NOMO-1 treated with DMSO at 0.1 percent for 48 hours (cell line): ENCODE measurements at regions not wholly inside any gene's neighbourhood (a gene's known extent, or its start where the extent isn't known, plus 50 kb on each side); places are given as distances from the start of the nearest gene placed in this dataset.
"Not testable (repeated sequence)": the region's sequence is repeated elsewhere in the genome, so short reads cannot be mapped to it uniquely, and the experiment has no call there.

Source experiments
- DNase-seq: peaks from one replicate; lab custom pipeline; 2025; ENCODE audit not compliant: unreplicated experiment; lab: John Stamatoyannopoulos, UW

DNA sequence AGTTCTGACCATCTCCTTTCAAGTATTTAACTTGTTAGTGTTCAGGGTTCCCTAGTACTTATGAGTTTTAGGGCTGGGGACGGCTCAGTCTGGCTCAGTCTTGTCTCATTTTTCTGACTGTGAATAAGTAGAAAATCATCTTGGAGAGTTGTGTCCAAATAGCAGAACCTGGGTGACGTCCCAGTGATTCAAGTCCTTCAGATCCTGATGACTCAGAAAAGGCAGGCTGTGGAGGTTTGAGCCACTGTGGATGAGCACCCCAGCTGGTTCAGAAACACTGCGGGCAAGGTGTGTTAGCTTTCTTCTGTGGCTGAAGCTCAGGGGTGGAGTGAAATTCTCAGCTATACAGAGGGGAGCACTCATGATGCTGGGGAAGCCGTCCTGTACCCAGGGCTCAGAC is 154.4 kb upstream of the NPY start:
- DNase-seq: no peak

DNA sequence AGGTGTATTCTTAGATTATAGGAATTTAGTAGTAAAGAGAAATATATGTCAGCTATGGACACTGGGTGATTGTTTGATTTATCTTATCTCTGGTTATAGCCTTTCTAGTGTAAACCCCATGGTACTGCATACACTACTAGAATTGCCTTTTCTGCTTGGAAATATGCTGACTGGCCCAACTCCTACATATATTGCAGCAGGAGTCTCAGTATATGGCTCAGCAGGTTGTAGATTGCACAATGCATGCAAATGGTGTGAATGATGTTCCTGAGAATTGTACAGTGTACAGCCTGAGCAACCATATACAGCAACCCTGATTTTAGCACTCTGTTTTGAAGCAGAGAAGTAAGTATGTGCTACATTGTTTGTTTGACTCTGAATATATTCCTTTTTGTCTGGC is 153.4 kb upstream of the NPY start:
- DNase-seq: no peak

DNA sequence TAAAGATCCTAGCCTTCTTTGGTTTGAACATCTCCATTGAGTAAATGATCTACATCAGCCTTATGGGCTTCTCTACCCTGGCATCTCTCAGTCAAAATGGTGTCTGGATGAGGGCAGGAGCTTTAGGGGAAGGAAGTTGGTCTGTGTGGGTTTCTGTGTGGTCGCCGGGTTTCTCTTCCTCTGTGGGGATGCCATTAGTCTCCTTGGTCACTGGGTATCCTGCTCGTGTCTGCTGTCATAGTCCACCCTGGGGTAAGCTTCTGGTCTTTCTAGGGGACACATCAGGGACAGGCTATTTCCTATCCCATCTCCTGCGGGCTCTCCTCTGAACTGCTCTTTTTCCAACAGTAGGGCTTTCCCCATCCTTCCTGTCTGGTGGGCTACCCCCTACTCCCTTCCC is 150.3 kb upstream of the NPY start:
- peak; percentile 43 for DNase-seq

DNA sequence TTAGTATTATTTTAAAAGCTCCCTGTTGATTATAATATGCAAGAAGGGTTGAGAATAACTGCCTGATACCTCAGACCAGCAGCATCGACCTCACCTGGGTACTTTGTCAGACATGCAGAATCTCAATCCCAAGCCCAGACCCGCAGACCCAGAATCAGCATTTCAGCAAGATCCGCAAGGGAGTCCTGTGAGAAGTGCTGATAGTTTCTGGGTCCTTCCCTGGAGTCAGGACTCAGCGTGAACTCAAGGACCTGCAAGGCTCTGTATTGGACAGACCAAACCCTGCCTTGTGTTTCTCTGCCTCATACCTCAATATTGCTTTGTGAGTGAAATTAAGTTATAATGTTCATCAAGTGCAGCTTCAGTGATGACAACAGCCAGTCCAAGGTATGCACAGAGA is 149.5 kb upstream of the NPY start:
- DNase-seq: no peak

DNA sequence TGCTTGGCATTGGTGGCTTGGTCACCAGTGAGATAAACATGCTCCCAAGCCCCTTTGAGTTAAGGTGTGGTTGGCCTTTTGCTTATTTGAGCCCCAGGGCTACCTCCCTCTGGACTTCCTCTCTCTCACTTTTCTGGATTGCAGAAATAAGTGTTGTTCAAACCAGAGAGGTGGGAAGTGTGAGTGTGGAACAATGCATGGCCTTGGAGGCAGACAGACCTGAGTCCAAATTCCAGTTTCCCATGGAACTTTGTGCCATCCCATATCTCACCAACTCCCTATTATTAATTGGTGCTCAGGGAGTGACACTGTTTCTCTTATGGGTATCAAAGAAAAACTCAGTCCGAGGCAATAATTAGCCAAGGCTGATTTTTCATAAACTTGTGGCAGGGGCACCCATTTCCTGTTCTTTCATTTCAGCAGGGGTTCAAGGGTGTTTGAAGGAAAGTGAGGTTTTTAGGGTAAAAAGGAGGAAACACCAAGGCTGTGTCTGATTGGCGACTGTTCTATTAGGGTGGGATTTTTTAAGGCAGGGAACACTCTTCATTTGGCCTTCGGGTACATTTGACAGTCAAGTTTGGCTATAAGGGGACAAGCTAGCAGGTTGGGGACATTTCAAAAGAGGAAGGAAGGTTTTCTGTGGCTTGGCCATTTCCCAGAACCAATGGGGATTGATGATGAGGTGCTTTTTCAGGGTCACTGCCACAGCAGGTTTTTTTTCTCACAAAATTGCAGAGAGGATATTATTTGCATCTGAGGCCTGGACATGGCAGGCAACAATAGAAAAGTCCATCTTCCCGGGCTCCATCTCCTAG is 148.8 kb upstream of the NPY start:
- DNase-seq: peak; percentile 11

DNA sequence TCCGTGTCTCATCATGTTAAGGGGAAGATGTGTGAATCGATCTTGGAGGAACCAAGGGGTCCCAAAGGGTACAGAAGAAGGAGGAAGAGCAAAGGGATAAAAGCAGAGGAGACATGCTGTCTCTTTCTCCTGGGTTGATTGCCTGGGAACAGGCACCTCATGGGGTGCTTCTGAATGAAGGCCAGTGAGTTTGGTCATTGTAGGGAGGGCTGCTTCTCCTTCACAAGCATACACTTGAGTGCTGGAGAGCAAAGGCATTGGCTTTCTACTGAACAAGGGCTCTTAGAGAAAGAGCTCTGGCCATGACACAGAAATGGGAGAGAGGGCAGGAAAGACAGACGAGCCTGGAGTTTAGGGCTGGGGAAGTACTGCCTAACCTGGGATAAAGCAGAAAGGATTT is 146.7 kb upstream of the NPY start:
- no peak for DNase-seq

DNA sequence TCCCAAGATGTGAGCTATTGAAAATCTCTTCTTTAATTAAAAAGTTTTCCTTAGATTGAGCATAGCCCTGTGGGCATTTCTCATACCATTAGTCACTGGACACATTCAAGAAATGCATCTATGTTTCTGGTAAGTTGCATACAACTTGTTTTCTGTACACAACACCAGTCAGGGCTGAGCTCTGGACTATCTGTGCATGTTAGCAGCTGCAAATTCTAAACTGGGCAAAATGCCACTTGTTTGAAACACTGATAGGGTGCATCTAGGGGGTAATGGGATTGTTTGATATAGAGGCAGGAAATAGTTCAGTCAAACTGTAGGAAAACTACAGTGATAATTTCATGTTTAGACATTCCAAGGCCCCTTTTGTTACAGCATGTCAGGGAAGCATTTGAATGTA is 145.6 kb upstream of the NPY start:
- no peak for DNase-seq

DNA sequence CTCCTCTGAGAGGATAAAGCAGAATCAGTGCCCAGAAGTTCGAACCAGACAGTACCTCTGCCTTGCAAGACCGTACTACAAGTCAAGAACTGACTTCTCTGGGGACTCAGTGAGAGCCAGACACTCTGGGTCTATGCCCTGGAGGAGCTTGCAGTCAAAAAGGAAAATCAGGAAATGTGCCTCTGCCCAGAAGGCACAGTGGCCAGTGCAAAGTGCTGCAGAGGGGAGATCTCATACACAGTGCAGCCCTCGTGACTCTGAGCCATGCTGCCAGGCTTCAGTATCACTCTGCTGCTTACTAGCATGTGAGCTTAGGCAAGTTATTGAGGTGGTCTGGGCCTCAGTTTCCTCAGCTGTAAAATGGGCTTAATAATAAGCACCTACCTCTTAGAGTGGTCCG is 144.0 kb upstream of the NPY start:
- no peak for DNase-seq

DNA sequence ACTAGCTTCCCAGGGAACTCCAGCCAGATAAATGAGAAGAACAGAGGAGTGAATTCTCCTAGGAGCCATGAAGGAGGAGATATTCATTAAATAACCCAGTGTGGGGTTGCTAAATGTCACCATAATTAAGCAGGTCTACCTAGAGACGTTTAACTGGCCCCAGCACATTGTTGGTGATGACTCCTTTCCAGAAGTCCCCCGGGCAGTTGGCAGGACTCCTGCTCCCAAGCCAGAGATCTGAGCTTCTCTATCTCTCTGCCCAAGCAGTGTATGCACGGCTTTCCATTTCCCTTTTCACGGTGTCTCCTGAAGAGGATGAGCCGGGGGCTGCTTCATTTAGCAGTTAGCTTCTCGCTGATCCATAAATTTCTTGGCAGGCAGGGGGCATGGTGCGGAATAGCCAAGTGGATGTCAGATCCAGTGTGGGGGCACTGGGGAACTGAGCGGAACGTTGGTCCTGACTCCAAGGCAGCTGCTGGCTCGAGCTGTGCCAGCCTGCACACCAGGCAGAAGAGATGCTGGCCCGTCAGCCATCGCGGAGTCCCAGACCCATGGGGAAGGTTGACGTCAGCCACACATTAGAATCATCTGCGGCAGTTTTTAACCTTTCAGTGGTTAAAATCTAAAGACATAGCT is 142.0 kb upstream of the NPY start:
- DNase-seq: no peak

DNA sequence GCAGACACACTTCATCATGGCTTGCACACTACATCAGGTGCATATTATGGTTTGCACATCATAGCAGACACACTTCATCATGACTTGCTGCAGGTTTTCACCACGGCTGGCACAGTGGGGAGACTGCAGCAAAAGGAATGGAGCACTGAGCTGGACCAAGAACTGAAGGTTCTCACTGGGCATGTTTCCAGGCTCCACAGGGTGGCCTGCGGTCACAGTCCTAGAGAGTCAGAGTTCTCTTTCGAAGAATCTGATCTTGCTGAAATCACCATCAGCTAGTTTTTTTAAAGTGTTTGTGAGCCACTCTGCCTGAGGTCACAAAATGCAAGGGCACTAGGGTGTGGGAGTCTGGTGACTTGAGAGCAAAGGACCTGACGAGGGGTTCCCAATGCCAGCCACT is 140.4 kb upstream of the NPY start:
- no peak for DNase-seq

DNA sequence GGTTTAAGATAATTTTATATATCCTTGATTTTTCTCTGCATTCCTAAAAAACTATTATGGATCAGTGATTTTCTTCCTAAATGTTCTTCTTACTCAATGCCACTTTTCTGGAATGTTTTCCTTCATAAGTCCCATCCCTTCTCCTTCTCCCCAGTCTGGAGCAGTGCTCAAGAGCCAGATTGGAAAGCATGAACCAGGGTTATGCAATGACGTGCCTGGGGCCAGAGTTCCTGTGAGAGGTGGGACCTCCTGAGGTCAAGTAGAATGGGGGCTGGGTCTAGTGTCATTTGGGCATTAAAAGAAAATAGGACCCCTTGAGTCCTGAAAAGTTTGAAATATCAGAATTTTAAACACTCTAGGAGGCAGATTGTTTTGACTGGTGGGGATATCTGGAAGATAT is 132.0 kb upstream of the NPY start:
- no peak for DNase-seq

DNA sequence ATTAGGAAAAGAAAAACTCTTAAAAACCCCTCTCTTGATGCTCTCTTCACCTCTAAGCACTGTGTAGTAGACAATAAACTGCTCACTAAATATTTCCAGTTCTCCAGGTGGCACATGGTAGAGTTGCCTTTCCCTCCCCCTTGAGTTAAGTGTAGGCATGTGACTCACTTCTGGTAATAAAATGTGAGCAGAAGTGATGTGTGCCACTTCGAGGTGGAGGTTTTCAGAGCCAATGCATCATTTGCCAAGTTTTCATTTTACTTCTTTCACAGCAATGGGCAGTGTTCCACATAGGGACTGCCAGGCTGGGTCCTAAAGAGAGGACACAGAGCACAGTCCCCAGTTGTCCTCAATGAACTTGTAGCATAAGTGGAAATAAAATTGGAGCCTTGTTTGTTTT is 131.6 kb upstream of the NPY start:
- no peak for DNase-seq

DNA sequence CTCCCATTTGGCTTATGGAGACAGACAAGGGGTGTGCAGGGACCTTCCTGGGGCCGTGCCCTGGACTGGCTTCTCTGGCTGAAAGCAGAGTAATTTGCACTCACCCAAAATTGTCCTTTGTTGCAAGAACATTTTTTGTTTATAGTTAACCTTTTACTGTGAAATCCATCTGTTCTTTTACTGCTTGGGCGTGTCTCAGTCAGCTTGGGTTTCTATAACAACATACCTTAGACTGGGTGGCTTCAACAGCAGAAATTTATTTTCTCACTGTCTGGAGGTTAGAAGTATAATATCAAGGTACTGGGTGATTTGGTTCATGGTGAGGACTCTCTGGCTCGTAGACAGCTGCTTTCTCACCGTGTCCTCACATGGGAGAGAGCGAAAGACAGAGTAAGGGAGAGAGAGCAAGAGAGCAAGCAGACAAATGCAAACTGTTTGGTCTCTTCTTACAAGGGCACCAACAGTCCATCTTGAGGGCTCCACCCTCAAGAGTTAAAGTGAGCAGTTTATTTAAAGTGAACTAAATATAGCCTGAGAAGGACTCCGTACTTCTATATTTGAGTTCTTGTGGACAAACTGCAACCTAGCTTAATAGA is 131.0 kb upstream of the NPY start:
- DNase-seq: no peak

DNA sequence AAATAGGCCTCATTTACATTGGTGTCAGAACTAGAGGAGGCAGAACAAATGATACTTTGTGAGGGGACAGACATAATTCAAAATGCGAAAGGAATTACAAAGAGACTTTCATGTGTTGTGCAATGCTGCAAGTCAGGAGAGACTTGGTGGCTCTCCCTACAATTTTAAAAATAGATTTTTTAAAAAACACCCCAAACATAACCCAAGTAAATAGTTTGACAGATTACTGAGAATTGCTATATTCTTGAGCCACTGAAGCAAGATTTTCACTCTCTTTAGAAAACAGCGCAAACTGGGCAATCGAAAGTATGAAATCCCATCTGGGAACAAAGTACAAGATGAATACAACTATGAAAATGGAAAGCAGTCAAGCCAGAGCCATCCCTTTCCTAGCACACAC is 126.3 kb upstream of the NPY start:
- no peak for DNase-seq

DNA sequence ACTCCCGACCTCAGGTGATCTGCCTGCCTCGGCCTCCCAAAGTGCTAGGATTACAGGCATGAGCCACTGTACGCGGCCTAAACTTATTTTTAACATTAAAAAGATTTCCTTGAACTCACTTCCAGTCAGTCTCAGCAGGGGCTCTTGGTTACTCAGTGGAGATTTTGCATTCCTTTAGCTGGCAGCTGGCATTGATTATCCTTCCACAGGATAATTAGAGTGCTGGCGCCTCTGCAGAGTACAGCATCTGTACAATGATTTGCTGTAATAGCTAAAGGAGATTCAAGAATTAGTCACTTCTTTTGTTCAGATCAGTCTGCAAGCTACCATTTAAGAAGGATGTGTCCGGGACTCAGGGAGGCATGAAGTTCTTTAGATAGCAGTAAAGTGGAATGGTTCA is 125.0 kb upstream of the NPY start:
- DNase-seq: no peak

DNA sequence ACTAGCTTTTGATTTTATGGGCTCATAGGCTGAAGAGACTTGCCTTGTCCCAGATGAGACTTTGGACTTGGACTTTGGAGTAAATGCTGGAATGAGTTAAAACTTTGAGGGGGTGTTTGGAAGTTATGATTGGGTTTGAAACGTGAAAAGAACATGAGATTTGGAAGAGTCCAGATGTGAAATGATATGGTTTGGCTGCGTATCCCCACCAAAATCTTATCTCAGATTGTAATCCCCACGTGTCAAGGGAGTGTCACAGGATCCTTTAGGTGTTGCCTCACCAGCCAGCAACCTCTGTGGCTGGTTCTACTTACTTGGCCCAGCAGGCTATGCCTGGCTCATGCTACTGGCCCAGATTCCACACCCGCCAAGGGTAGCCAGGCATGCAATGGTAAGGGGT is 119.6 kb upstream of the NPY start:
- no peak for DNase-seq

DNA sequence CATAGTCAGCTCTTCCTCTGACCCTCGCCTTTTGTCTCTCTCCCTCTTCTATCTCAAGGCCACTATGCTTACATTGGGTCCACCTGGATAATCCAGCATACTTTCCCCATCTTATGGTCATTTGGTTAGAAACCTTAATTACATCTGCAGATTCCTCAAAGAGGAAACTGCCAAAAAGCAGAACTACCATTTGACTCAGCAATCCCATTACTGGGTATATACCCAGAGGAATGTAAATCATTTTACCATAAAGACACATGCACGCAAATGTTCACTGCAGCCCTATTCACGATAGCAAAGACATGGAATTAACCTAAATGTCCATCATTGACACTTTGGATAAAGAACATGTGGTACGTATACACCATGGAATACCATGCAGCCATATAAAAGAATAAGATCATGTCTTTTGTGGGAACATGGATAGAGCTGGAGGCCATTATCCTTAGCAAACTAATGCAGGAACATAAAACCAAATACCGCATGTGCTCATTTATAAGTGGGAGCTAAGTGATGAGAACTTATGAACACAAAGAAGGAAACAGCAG is 114.8 kb upstream of the NPY start:
- peak; percentile 69 for DNase-seq

DNA sequence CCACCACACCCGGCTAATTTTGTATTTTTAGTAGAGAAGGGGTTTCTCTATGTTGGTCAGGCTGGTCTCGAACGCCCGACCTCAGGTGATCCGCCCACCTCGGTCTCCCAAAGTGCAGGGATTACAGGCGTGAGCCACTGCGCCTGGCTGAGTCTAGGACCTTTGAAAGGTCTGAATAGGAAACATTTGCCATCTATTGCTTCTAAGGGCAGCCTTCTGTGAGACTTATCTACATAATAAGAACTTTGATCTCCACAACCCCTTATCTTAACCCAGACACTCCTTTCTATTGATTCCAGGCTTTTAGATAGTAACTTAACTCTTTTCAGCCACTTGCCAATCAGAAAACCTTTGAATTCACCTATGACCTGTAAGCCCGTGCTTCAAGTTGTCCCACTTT is 112.0 kb upstream of the NPY start:
- DNase-seq: not testable (repeated sequence)

DNA sequence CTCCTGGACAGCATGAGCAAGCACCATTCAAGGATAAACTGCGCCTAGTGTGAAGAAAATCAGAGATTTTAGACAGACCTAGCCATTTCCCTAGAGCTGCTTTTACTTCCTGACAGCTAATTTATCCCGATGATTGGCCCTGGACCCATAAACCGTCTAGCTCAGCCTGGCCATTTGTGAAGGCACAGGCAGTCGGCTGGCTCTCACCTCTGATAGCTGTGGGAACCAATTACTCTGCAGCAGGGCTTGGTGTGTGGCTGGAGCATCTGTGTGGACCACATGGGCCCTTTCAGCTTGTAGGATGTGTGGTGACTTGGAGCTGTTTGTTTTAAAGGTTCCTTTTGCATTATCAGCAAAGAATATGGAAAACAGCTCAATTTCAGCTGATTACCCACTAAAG is 111.1 kb upstream of the NPY start:
- DNase-seq: no peak

DNA sequence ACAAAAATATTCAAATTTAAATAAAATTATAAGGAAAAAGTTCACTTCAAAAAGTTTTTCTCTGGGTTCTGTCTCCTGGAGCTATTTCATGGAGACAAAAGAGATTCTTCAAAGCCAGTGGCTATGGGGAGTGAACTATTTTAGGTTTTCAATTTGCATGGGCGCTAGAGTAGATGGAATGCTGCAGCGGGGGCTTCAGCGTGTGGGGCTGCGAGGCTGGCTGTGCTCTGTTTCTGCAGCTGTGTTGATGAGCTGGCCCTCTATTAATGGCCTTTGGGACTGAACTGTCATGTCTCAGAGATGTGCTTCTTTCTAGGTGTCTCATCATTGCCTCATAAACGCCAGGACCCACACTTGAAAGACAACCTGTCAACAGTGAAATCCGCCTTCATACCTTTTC is 108.4 kb upstream of the NPY start:
- DNase-seq: no peak

DNA sequence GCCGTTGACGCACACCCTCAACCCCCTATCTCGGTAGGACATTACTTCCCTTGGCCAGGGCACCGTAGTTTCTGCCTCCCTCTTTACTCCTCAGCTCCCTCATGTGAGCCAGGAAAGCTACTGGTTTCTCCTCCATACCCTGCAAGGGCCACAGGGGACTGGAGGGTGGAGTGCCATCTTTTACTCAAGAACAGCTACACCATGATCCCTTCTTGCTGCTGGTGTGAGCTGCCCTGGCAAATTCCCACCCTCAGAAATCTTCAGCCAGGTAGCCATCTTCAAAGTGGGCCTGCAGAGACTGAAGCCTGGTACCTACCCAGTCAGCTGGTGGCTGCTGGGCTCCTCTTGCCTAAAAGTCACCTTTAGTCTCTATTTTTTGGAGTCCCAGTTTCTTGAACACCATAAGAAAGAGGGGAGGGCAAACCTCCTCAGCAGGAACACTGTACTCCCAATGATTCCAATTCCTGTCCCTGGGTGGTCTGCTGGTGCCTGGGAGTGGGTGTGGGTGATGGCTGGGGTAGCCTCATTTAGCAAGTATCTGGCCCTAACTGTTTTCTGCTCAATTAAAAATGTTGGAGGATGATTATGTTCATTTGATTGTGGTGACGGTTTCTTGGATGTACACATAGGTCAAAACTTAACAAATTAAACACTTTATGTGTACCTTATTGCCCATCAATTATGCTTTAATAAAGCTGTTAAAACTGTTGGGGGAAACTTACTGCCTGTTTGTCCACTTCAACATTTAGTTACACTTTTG is 105.0 kb upstream of the NPY start:
- no peak for DNase-seq

DNA sequence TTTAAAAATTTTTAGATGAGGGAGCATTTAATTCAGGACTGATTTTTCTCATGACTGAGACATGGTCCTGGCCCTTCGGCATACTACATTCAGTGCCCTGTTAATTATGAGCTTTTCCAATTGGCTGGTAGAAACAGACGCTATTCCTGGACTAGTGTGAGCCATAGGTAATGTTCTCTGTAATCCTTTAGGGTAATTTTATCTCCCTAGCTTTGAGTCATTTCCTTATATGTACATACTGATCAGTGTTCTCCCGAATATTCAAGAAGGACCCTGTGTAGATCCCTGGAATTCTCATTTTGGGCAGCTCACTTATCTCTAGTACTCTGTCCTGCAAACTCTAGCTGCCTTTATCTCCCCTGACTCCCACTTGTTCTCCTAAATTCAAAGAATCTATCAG is 92.6 kb upstream of the NPY start:
- DNase-seq: no peak
